HG02571 (cell line): ENCODE measurements at regions not wholly inside any gene's neighbourhood (a gene's known extent, or its start where the extent isn't known, plus 50 kb on each side); places are given as distances from the start of the nearest gene placed in this dataset.

Experiments used
- ATAC-seq: cut with Tn5 transposase; IDR thresholded peaks from one replicate; pipeline ENCODE4 v1.9.1; 2021; ENCODE audit warnings: mild to moderate bottlenecking, moderate library complexity; ENCODE audit not compliant: unreplicated experiment

DNA sequence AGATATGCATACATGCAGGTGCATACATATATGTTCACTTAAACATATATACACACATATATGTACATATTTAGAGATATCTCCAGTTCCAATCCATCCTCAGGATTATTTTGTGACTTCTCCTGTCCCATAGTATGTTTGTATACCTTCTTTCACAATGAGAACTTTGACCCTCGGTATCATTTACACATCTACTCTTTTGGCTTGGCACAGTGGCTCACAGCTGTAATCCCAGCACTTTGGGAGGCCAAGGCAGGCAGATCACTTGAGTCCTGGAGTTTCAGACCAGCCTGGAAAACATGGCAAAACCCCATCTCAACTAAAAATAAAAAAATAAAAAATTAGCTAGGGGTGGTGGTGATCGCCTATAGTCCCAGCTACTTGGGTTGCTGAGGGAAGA lies 148.1 kb upstream of the CCL2 start:
- ATAC-seq, result no peak

DNA sequence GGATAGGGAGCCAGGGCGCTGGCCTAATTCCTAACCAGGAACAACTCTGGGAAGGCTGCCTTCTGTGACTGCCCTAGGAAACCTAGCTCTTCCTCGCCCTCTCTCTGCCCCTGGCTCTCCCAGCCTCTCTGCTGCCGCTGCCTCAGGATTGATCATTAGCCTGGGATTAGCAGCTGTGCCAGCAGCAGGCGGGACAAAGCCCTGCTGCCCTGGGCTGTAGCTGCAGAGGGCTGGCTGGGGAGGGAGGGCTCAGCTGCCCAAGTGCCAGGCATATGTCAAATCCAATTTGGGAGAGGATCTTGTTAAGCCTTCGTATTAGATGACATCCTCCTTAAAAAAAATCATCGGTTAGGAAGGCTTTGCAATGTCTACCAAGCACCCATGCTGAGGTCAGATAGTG lies 144.8 kb upstream of the CCL2 start:
- ATAC-seq, result no peak

DNA sequence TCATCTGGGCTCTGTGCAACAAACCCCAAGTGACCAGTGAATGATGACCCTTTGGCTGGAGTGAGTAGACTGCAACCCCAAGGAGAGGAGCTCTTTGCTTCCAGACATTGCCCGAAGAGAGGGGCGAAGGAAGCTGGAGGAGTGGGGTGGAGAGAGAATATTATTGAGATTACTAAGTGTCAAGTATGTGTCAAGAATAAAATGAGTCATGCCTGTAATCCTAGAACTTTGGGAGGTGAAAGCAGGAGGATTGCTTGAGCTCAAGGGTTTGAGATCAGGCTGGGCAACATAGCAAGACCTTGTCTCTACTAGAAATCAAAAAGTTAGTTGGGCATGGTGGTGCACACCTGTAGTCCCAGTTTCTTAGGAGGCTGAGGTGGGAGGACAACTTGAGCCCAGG lies 142.0 kb upstream of the CCL2 start:
- no peak for ATAC-seq

DNA sequence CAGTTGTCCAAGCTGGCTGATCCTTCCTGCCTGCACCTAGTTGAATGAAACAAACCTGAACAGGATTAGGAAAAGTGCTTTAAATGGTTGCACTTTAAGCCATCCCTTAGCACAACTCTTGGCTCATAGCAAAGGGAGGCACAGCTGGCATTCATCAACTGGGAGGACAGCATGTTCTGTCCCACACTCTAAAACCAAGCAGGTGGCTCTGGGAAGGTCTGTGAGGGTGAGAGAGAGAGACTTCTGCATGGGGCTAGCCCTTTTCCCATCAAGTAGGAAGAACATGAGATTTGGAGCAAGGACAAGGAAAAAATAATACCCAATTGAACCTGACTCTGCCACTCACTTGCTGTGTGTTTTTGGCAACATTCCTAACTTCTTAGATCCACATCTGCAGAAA lies 140.9 kb upstream of the CCL2 start:
- no peak for ATAC-seq

DNA sequence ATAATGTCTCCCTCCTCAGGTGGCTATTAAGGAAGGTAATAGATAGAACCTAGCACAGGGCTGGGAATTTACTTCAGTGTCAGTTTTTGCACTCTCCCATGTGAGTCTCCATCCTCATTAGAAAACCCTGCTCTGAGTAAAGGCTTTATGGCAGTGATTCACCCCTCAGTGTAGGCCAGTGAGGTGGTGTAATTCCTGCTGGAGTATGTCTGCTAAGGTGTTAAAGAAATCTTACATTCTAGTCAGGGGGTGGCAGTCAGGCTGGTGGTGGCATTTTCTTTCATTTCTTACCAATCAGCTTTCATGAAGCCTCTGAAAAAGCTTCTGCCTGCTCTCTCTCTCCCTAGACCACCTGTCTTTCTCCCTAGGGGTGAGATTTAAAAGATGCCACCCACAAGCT lies 138.8 kb upstream of the CCL2 start:
- ATAC-seq, result no peak

DNA sequence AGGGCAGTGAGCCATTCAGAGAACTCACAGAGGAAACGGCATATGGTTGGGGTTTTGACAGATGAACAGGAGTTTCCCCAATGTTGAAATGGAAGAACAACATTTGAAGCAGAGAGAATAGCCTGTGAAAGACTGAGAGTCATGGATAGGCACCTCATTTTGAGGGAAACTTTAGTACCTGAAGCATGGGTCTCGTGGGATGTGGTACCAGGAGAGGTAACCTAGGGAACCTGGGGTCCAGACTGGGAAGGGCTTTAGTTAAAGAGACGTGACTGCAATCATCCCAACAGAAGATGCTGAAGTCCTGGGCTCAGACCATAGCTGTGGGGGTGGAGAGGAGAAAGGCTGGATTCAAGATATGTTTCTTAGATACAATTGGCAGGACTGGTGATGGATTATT lies 137.8 kb upstream of the CCL2 start:
- ATAC-seq, result no peak

DNA sequence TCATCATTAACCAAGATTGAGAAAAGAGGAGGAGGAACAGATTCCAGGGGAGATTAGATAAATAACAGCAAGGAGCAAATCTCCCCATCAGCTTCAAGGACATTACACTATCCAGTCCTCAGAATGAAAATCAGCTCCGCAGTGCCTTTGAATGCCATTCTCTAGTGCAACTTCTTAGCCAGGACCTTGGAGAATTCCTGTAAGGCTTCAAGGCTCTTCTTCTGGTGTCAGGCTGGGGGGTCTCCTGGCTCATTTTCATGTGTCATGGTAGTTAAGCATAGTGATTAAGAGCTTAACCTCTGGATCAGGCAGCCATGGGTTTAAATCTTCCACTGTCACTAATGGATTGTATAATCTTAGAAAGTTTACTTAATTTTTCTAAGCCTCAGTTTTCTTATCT lies 137.3 kb upstream of the CCL2 start:
- ATAC-seq, result no peak

DNA sequence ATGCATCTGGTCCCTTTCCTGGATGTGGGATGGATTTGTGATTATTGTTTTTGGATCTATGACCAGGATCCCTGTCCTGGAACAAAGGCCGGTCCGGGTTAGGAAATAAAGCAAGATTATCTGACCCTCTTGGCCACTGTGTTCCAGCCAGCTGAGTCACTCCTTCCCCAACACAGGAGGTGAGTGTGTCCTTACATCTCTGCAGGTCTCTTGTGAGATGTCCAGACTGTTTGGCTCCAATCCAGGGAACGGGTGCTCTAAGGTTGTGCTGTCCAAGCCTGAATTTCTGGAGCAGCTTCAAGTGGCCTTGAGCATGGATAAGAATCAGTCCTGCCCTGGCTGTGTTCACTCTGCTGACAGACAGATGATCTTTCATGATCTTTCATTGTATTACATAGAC lies 136.5 kb upstream of the CCL2 start:
- ATAC-seq, result no peak

DNA sequence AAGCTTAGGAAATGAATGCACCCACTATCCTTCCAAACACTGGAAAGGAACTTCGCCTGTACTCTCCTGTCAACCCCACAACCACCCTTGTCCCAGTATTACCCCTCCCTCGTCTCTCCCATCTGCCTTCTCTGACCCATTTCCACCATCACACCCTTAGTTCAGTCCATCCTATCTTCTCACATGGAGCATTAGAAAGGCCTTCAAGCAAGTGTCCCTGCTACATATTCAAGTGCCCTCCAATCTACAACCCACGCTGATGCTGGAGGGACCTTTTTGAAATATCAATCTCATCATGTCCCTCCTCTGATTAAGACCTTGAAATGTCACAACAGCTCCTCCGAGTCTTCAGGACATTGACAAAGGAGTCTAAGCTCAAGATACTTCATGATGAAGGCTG lies 133.8 kb upstream of the CCL2 start:
- ATAC-seq, result no peak

DNA sequence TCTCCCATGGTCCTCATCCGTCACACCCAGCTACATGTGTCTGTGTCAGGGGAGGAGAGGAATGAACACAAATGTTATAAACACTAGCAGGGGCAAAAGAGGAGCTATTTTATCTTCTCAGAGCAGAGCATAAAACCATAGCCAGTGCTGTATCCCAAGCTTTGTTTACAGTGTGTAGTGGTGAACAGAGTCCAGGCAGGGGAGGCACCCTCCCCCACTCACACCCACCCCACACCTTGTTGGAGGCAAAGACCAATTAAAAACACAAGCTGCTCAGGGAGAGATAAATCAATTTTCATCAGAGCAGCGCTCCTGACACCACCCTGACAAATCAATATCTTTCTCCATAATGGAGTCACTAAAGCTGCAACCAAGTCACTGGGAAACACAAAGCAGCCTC lies 132.6 kb upstream of the CCL2 start:
- no peak for ATAC-seq

DNA sequence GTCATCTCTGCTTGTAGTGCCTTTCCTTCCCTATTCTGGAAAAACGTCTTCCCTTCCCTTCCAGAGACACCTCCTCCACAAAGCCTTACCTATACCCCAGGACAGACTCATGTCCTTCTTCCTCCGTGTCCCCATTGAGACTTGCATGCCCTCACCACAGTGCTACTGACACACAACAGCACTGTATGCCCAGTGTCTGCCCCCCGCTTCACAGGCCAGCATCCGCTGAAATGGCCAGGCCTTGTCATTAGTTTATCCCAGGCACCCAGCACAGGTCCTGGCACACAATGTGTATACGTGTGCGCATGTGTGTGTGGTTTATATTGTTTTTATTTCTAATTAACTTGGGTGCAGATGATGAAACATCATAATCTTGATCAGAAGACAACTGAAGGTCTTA lies 130.1 kb upstream of the CCL2 start:
- no peak for ATAC-seq

DNA sequence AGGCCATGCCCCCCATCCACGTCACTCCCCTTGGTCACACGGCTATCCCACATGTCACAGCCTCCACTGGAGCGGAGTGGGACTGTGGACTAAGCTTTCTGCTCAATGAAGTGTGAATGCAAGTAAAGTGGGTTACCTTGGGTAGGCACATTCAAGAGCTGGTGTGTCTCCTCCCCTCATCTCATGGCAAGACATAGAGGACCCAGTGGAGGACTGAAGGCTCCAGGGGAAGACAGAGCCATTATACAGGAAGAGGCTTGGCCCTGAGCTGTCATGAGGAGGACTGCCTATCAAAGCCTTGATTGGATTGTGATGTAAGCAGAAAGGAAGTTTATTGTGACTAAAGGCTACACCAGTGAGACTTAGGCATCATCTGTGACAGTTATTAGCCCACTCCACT lies 129.2 kb upstream of the CCL2 start:
- ATAC-seq, result no peak

DNA sequence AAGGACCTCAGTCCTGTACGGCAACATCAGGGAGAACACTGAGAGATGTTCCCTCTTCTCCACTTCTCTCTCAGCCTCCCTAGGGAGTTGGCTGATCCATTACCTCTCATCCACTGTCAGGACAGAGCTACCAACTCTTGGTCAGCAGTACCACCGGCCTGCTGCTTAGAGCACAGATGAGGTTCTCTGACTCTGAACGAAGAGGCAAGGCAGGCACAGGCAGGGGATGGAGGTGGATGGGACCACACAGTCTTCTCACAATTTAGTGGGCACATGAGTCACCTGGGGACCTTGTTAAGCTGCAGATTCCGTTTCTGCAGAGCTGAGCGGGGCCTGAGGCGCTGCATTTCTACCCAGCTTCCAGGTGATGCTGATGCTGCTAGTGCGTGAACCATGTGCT lies 128.6 kb upstream of the CCL2 start:
- no peak for ATAC-seq

DNA sequence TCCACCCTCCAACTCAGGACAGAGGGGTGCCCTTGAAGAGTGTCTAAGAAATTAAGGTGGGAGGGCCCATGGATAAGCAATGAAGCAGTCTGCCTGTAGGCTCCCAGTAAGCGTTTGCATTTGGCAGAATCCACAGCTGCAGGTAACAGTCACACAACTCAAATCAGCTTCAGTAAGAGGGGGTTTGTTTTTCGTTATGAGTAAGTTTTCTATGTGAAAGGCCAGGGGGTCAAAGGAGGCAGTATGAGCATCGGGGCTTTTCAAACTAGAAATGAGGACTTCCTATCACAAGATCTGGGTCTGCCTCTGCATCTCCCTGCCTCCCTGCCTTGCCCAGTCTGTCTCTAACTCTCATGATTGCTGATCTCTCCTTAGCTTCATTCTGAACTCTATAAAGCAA lies 128.1 kb upstream of the CCL2 start:
- no peak for ATAC-seq

DNA sequence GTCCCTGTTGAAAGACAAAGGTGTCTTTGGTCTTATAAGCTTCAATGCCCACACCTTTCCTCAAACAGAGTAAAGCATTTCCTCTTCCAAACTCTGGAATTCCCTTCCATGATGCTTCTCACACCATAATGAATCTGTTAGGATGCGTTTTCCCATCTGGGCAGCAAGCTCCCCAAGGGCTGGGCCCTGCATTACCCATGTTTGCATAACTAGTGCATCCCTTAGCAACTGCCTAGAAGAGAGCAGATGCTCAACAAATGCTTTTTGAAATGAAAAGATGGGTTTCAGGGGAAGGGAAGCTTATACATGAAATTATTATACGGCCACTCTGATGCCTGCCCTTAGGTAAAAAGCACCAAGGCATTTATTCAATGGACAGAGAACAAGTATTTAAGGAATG lies 124.5 kb upstream of the CCL2 start:
- no peak for ATAC-seq

DNA sequence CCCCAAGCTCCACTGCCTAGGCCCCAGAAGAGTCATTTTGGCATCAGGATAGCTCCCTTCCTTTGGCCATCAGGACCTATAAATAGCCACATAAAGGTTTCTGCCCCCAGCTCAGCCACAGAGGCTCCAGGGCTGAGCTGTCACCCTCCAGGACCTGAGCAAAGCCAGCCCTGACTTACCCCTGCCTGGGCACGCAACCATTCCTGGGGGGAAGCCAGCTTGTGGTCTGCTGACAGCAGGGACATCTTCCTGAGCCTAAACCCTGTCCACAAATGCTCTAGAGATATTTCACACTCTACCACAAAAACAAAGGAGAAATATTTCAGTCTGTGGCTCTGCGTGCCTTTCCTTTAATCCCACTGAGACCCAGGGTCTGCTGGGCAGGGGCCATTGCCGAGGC lies 123.7 kb upstream of the CCL2 start:
- no peak for ATAC-seq

DNA sequence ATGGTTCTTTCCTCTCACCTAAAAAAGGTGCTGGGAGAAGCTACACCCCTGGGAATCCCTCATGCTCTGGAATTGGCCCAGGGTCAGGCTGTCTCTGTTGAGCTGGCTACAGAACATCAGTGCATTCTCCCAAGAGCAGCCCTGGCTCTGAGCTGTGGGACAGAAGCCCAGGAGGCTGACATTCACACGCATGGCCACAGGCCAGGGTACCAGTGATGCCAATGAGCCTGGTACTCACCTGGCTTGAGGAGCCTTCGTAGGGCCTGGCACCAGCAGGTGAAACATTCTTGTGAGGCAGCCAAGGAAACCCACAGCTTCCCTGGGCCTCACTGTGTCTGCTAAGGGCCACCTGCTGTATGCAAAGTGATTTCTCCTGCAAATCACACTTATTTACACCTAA lies 121.7 kb upstream of the CCL2 start:
- ATAC-seq, result no peak

DNA sequence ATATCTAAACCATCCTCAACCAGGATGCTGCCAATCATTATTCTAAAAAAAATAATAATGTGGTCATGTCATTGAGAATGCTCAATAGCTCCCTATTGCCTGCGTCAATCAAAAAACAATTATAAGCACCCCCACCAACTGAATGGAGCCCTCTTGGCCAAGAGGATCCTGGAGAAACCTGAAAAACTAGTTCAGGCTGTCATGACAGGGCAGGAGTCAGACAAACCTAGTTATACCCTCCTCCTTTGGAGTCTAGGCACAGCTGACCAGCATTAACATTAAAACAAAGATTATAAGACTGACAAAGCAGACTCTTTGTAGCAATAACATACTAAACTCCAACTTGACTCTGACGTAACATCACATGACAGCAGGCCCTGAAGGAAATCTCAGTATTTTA lies 119.2 kb upstream of the CCL2 start:
- no peak for ATAC-seq

DNA sequence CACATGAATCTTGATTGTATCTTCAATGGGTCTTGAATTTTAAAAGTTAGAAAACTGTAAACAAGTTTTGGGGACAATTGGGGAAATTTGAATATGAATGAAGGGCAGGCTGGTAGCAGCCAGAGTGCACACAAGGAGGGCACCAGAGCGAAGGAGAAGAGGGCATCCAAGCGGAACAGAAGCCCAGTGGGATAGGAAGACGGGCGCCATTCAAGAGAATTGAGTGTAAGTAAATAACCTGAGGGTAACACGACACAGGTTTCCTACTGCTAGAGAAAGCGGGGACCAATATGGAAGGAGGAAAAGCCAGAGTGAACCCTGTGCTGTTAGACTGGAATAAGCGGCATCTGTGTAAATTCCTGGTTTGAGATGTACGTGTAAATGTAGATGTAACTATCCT lies 115.1 kb upstream of the CCL2 start:
- no peak for ATAC-seq

DNA sequence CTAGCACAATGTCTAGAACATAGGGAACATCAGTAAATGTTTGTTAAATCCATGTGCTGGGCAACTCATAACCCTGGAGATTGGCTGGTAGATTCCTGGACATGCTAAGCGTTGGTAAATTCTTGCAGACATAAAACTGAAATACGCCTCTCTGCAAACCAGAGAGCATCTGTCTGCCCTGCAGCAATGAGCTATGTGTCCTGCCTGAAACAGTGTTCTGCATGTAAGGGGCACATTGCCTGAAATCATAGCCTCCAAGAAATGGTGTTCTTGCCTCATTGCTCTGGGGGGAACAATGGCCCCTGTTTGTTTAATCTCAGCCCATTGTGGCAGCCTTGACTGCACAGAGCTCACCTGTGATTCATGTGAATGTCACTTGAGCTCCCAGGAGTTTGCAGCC lies 113.5 kb upstream of the CCL2 start:
- no peak for ATAC-seq

DNA sequence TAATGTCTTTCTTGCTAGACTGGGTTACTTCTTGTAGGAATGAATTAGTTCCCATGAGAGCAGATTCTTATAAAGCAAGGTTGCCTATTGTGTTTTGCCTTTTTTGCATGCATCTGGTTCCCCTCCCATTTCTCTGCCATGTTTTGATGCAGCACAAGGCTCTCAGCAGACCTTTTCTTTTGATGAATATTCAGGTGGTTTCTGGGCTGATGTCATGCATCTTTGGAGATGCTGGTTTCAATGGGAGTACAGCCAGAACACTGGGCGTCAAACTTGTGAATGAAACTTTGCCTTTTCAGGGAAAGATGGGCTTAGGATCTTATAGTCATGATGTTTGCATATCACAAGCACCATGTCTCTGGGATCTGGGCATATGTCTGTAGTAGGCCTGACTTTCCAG lies 111.7 kb upstream of the CCL2 start:
- no peak for ATAC-seq

DNA sequence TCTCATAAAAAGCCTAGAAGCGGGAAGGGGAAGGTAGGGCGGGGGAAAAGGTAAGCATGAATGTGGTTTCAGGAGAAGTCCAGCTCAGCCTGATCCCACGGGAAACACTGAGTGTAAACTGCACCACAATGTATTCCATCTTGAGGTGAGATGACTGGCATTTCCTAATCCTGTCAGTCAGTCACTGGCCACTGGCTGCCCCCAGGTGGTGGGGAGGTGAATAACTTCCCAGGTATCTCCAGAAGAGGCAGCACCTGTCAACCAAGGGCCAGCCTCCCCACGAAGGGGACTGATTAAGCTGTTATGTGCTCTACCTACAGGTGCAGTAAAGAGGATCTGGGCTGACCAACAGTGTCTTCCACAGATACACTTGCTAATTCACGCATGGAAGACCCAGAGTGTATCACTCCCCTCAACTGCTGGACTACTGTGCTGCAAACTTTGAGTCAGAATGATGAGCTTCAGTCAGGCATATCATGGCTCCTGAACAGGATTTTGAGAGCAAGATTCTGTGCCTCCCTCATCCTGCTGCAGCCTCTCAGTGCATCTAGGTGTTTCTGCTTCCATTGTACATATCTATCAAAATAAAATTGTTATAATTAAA lies 108.5 kb upstream of the CCL2 start:
- ATAC-seq, result no peak

DNA sequence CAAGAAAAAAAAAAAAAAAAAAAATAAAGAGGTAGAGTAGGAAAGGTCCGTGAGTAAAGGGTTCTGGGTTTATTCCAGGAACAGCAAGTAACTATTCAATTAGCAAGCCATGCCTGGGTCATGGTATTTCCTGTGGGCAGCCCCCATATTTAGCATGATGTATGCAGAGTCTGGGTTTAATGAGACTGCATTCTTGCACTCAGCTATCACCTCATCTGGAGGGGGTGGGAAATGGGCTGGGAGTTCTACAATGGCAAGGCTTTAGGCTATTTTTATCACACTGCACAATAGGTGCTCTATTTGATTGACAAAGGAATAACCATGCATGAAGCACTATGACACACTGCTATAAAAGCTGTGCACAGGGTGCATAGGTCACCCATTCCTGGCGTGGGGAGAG lies 104.0 kb upstream of the CCL2 start:
- no peak for ATAC-seq

DNA sequence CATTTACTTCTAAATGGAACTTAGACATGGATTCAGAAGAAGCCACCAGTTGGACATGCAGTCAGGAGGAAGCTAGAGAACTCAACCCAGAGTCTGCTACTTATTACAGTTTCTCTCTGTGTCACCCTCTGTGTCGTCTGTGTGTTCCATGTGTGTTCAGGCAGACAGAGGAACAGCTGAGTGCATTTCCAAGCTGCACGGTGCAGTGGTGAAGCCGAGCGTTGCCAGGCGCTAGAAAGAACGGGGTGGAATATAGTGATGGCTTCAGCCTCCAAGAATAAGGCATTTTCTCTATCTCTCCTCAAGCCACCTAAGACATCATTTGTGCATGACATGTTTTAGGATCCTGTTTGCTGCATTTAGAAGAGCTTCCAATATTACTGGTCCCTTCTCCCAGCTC lies 101.1 kb upstream of the CCL2 start:
- ATAC-seq, result no peak
